ENCODE measurements at regions not wholly inside any gene's neighbourhood (a gene's known extent, or its start where the extent isn't known, plus 50 kb on each side); places are given as distances from the start of the nearest gene placed in this dataset.

DNA sequence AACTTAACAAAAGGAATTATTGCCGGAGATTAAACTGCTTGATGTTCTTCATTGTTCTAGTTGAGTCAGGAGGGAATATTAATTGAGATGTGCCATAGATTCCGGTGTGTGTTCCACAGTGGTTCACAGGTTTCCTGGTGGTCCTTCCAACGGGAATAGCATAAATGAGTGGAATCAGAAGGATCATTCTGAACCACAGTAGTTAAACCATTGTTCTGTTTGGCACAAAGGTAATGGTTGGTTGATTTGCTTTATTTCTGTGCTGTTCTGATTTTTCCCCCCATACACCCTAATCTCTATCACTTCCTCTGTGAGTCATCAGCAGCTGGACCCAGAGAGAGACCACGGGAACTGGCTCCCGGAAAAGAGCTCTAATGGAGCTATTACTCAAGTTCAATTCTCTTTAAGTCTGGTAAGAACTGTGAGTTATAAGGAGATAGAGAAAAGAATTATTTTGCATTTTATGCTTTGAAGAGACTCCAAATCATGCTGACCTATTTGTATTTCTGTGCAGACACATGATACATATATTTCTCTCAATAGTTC, 627.2 kb downstream of the ZIC1 start:
- 57 to 61% methylated on average over 5 of the region's 5 CpGs for WGBS, 2 donors
- no peaks in the 10 kb centered on the region for H3K36me3 ChIP-seq
- intact Hi-C loops (cut with DNase I): no loop called here
- TF ChIP-seq CTCF (IDR thresholded peaks at IDR 0.05): no peak
- TF ChIP-seq POLR2A (IDR thresholded peaks at IDR 0.05): no peak
- no peaks in the 10 kb centered on the region for H3K9me3 ChIP-seq
- no peaks in the 10 kb centered on the region for H3K4me1 ChIP-seq
- no peaks in the 10 kb centered on the region for H3K27me3 ChIP-seq
- no peak overlapping the region for H3K27ac ChIP-seq
- DNase-seq: no peak
- H3K4me3 ChIP-seq: no peak overlapping the region

DNA sequence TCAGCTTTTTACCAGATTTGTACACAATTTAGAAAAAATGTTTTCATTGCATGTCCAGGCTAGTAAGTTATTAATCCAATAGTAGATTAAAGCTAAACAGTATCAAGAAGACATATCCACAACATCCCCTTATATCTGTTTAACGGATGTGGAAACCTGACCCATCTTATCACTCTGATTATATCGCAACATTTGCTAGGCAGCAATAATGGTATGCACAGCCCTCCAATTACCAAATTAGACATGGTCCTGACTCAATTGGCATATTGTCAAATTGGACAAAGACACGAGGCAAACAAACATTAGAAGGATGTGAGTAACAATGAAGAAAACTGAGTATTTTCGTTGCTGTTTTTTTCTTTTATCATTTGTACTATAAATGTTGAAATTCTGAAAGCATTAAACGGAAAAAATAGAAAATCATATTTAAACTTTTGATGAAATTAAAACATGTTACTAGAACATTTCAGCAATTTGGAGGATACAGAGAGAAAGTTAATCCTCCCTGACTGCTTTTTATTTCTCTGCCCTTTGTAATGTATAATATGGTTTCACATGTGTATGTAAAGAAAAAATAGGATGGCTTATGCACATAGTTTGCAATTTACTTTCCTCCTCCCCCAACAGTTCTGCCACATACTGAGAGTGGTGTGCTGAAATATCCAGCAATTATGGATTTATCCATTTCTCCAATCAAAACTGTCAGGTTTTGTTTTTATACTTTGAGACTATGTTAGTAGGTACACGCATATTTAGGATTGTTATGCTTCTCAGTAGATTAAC, 633.7 kb downstream of the ZIC1 start:
- Histone ChIP-seq H3K9me3 (no peaks in the 10 kb centered on the region), H3K36me3 (no peaks in the 10 kb centered on the region), H3K27ac (no peak overlapping the region), H3K4me1 (no peaks in the 10 kb centered on the region), H3K4me3 (no peak overlapping the region), H3K27me3 (no peaks in the 10 kb centered on the region)
- TF ChIP-seq POLR2A (IDR thresholded peaks at IDR 0.05): no peak
- no peak for TF ChIP-seq CTCF (IDR thresholded peaks at IDR 0.05)
- DNase-seq: no peak
- 66 to 68% methylated on average over 6 of the region's 6 CpGs for WGBS, 2 donors
- intact Hi-C loops (cut with DNase I): no loop called here

- intact Hi-C loops (cut with DNase I): no loop called here
- no peak for DNase-seq
- no peak overlapping the region for H3K27ac ChIP-seq
- no peaks in the 10 kb centered on the region for H3K4me1 ChIP-seq
- no peaks in the 10 kb centered on the region for H3K27me3 ChIP-seq
- no peak overlapping the region for H3K4me3 ChIP-seq
- no peaks in the 10 kb centered on the region for H3K9me3 ChIP-seq
- TF ChIP-seq POLR2A (IDR thresholded peaks at IDR 0.05) (no peak), CTCF (IDR thresholded peaks at IDR 0.05) (no peak)
- no peaks in the 10 kb centered on the region for H3K36me3 ChIP-seq
- 37 to 58% methylated on average over 1 of the region's 1 CpG for WGBS, 2 donors
Observed at GRCh38 chr3:148044151-148044550, 635.0 kb downstream of the ZIC1 start.

DNA sequence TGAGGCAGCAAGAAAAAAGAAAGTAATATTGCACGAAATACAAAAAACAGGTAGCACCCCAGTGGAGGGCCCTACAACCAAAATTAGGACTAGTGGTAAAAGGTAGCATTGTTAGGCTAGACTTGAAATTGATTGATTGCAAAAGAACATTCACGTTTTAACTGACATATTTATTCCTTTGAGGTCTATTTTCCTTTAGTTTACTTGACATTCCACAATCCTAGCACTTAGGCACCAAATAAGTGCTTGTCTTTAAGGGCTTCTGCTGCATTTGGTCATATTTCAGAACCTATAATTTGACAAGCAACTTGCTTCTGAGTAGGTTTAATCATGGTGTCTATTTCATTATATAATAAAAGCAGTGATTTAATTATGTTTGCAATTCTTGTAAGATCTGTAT, 642.7 kb upstream of the AGTR1 start:
- peaks cover 0 to 1% (median 0%) of the 10 kb centered on the region in 3 donors for H3K9me3 ChIP-seq
- H3K4me1 ChIP-seq: no peaks in the 10 kb centered on the region
- no peak overlapping the region for H3K4me3 ChIP-seq
- H3K27me3 ChIP-seq: no peaks in the 10 kb centered on the region
- intact Hi-C loops (cut with DNase I): no loop called here
- no peak for DNase-seq
- TF ChIP-seq POLR2A (IDR thresholded peaks at IDR 0.05): no peak
- TF ChIP-seq CTCF (IDR thresholded peaks at IDR 0.05): no peak
- no peaks in the 10 kb centered on the region for H3K36me3 ChIP-seq
- H3K27ac ChIP-seq: no peak overlapping the region
- 44 to 50% methylated on average over 2 of the region's 2 CpGs for WGBS, 2 donors

DNA sequence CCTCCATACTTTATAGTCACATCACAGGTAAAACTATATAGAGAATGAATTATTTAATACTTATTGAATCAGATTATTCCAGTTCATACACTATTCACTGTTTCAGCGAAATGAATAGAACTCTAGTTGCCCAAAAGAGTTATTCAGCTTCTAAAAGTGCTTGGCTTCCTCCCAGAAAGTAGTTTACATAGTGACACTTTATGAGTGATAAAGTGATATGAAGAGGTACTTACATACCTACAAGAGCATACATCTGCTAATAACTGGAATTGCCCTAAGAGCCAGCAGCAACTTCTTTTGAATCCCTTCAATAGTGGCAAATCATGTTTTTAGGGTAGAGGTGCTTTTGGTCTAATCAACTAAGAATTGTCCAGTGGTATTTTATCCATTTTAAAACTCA, 635.1 kb upstream of the AGTR1 start:
- Histone ChIP-seq H3K9me3 (no peaks in the 10 kb centered on the region), H3K4me1 (no peaks in the 10 kb centered on the region), H3K27ac (no peak overlapping the region), H3K36me3 (no peaks in the 10 kb centered on the region), H3K27me3 (no peaks in the 10 kb centered on the region), H3K4me3 (no peak overlapping the region)
- 46 to 62% methylated on average over 1 of the region's 1 CpG for WGBS, 2 donors
- intact Hi-C loops (cut with DNase I): no loop called here
- no peak for DNase-seq
- TF ChIP-seq POLR2A (IDR thresholded peaks at IDR 0.05) (no peak), CTCF (IDR thresholded peaks at IDR 0.05) (no peak)

All from esophagus squamous epithelium (tissue), 5 donors.